SK-N-SH treated with all-trans-retinoic acid at 6 μM for 48 hours (cell line): ENCODE measurements at regions not wholly inside any gene's neighbourhood (a gene's known extent, or its start where the extent isn't known, plus 50 kb on each side); places are given as distances from the start of the nearest gene placed in this dataset.

Experiments
- ATAC-seq: fragments of 200-7000 bp; cut with Tn5 transposase; 3 replicates; pipeline ENCODE4 v1.9.1; 2020; ENCODE audit warnings: mild to moderate bottlenecking, moderate library complexity
- ARNTL ChIP-seq: fragments of 450-650 bp; formaldehyde crosslinking; IDR thresholded peaks from 2 replicates; pipeline ENCODE4 v1.5.0; 2020; ENCODE audit warnings: low read depth, mild to moderate bottlenecking, moderate library complexity, borderline replicate concordance
- BACH2 ChIP-seq: fragments of 250-450 bp; sonication (Bioruptor Pico); IDR thresholded peaks from 2 replicates; pipeline ENCODE4 v1.9.0; 2021; ENCODE audit warnings: mild to moderate bottlenecking, borderline replicate concordance
- CSDC2 ChIP-seq: fragments of 250-450 bp; sonication (Bioruptor Pico); IDR thresholded peaks from 2 replicates; pipeline ENCODE4 v1.5.0; 2020; ENCODE audit warnings: mild to moderate bottlenecking, moderate library complexity
- ESRRG ChIP-seq: fragments of 250-450 bp; sonication (Bioruptor Pico); IDR thresholded peaks from 2 replicates; pipeline ENCODE4 v1.6.1; 2021; ENCODE audit warnings: mild to moderate bottlenecking
- GLIS3 ChIP-seq: fragments of 250-450 bp; sonication (Bioruptor Pico); IDR thresholded peaks from 2 replicates; pipeline ENCODE4 v1.5.0; 2020; ENCODE audit warnings: mild to moderate bottlenecking, moderate library complexity
- OSR1 ChIP-seq: fragments of 250-450 bp; sonication (Bioruptor Pico); IDR thresholded peaks from 2 replicates; pipeline ENCODE4 v1.8.0; 2022; ENCODE audit warnings: moderate library complexity, mild to moderate bottlenecking, inconsistent platforms
- PPARA ChIP-seq: fragments of 250-450 bp; sonication (Bioruptor Pico); IDR thresholded peaks from 2 replicates; pipeline ENCODE4 v1.5.0; 2020; ENCODE audit warnings: mild to moderate bottlenecking, borderline replicate concordance
- SNAI2 ChIP-seq: fragments of 250-450 bp; sonication (Bioruptor Pico); IDR thresholded peaks from 2 replicates; pipeline ENCODE4 v1.5.0; 2020; ENCODE audit warnings: mild to moderate bottlenecking, moderate library complexity
- TCF4 ChIP-seq: fragments of 250-450 bp; sonication (Bioruptor Pico); IDR thresholded peaks from 2 replicates; pipeline ENCODE4 v1.8.0; 2021; ENCODE audit warnings: mild to moderate bottlenecking, moderate library complexity, borderline replicate concordance
- TOX ChIP-seq: fragments of 250-450 bp; sonication (Bioruptor Pico); IDR thresholded peaks from 2 replicates; pipeline ENCODE4 v1.8.0; 2021; ENCODE audit warnings: mild to moderate bottlenecking, moderate library complexity, borderline replicate concordance
- ZNF70 ChIP-seq: fragments of 450-650 bp; formaldehyde crosslinking; IDR thresholded peaks from 2 replicates; pipeline ENCODE4 v1.5.0; 2020; ENCODE audit warnings: mild to moderate bottlenecking, moderate library complexity
- TF ChIP-seq, protein P1 (sequence below): fragments of 250-450 bp; sonication (Bioruptor Pico); IDR thresholded peaks from 2 replicates; pipeline ENCODE4 v1.8.0; 2021; ENCODE audit warnings: low read depth, mild to moderate bottlenecking, moderate library complexity, borderline replicate concordance
- TF ChIP-seq, protein P2 (sequence below): fragments of 250-450 bp; sonication (Bioruptor Pico); IDR thresholded peaks from 2 replicates; pipeline ENCODE4 v1.5.1; 2021; ENCODE audit warnings: mild to moderate bottlenecking, moderate library complexity
- TF ChIP-seq, protein P3 (sequence below): fragments of 250-450 bp; sonication (Bioruptor Pico); IDR thresholded peaks from 2 replicates; pipeline ENCODE4 v1.5.1; 2020; ENCODE audit warnings: low read depth, mild to moderate bottlenecking, moderate library complexity
- TF ChIP-seq, protein P4 (sequence below): fragments of 250-450 bp; sonication (Bioruptor Pico); IDR thresholded peaks from 2 replicates; pipeline ENCODE4 v1.5.0; 2020; ENCODE audit warnings: mild to moderate bottlenecking, moderate library complexity

DNA sequence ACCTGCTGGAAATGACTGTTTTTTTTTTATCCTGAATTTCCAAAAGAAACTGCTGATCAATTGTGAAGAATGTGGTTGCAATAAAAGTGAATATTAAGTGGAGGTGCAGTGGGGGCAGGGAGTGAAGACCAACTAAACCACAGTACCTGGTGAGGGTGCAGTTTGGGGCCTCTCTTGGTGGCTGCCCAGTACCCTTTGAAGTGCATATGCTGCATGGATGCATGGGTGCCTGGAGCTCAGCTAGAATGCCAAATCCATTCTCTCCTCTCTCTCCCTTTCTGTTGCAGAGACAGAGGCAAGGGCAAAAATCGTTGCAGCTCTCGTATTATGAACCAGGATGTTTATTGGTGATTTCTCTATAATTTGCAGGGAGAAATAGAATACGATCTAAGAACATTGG is 420.5 kb upstream of the ONECUT1 start (continued):
- TF ChIP-seq PPARA (CRISPR knock-in tag): no peak
- TF ChIP-seq, protein P1, sequence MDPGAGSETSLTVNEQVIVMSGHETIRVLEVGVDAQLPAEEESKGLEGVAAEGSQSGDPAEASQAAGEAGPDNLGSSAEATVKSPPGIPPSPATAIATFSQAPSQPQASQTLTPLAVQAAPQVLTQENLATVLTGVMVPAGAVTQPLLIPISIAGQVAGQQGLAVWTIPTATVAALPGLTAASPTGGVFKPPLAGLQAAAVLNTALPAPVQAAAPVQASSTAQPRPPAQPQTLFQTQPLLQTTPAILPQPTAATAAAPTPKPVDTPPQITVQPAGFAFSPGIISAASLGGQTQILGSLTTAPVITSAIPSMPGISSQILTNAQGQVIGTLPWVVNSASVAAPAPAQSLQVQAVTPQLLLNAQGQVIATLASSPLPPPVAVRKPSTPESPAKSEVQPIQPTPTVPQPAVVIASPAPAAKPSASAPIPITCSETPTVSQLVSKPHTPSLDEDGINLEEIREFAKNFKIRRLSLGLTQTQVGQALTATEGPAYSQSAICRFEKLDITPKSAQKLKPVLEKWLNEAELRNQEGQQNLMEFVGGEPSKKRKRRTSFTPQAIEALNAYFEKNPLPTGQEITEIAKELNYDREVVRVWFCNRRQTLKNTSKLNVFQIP (CRISPR knock-in tag): no peak
- no peak for TF ChIP-seq TCF4 (CRISPR knock-in tag)
- no peak for TF ChIP-seq TOX (CRISPR knock-in tag)
- no peak for TF ChIP-seq ARNTL (CRISPR knock-in tag)
- TF ChIP-seq, all 23 proteins: peak for 0

DNA sequence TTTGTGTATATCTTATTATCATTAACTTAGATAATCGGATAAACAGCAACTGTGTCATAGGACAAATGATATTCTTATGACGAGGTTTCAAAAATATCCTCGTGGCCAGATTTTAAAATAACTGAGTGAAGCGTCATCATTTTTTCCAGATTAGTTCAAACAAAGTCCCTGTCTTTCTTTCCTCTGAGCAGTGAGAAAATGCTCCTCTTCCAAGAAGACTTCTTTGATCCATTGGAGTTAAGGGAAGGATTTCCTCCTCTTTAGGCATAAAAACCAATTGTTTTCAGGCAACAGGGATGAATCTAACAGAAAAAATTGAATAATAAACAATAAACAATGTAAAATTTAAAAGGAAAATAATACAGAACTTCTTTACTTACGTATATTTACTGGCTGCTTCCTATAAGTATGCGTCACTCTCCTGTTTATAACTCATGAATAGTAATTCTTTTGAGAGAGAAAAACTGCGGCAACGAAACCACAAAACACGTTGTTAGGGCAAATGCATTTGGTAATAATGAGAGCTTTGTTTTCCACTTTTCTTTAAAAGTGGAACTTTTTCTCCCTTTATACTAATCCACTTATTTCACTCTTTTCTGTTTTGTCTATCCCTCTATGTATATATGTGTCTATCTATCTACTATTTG is 419.4 kb upstream of the ONECUT1 start:
- ATAC-seq: no peak

DNA sequence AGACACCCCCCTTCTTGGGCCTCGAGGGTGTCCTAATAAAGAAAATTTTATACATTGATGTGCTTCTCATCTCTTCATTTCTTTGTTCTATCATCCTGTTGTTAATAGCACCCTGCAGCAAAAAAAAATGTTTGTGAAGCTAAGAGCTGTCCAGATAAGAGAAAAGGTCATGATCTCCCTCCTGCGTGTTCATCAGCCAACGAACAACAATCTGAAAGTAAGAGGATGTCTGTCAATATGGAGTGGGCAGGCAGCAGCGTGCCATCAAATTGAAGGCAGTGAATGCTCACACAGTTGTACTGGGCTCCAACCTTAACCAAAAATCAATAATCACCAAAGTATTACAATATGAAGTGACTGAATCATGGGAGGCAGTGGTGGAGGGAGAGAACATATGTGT is 418.6 kb upstream of the ONECUT1 start:
- ATAC-seq: no peak
- TF ChIP-seq, protein P1 (CRISPR knock-in tag): no peak
- no peak for TF ChIP-seq BACH2 (CRISPR knock-in tag)
- no peak for TF ChIP-seq SNAI2 (CRISPR knock-in tag)
- TF ChIP-seq CSDC2 (CRISPR knock-in tag): no peak
- TF ChIP-seq, protein P2, sequence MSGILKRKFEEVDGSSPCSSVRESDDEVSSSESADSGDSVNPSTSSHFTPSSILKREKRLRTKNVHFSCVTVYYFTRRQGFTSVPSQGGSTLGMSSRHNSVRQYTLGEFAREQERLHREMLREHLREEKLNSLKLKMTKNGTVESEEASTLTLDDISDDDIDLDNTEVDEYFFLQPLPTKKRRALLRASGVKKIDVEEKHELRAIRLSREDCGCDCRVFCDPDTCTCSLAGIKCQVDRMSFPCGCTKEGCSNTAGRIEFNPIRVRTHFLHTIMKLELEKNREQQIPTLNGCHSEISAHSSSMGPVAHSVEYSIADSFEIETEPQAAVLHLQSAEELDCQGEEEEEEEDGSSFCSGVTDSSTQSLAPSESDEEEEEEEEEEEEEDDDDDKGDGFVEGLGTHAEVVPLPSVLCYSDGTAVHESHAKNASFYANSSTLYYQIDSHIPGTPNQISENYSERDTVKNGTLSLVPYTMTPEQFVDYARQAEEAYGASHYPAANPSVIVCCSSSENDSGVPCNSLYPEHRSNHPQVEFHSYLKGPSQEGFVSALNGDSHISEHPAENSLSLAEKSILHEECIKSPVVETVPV (CRISPR knock-in tag): no peak
- TF ChIP-seq, protein P3, sequence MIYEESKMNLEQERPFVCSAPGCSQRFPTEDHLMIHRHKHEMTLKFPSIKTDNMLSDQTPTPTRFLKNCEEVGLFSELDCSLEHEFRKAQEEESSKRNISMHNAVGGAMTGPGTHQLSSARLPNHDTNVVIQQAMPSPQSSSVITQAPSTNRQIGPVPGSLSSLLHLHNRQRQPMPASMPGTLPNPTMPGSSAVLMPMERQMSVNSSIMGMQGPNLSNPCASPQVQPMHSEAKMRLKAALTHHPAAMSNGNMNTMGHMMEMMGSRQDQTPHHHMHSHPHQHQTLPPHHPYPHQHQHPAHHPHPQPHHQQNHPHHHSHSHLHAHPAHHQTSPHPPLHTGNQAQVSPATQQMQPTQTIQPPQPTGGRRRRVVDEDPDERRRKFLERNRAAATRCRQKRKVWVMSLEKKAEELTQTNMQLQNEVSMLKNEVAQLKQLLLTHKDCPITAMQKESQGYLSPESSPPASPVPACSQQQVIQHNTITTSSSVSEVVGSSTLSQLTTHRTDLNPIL (CRISPR knock-in tag): no peak
- TF ChIP-seq PPARA (CRISPR knock-in tag): no peak
- TF ChIP-seq GLIS3 (CRISPR knock-in tag): no peak
- TF ChIP-seq, protein P4, sequence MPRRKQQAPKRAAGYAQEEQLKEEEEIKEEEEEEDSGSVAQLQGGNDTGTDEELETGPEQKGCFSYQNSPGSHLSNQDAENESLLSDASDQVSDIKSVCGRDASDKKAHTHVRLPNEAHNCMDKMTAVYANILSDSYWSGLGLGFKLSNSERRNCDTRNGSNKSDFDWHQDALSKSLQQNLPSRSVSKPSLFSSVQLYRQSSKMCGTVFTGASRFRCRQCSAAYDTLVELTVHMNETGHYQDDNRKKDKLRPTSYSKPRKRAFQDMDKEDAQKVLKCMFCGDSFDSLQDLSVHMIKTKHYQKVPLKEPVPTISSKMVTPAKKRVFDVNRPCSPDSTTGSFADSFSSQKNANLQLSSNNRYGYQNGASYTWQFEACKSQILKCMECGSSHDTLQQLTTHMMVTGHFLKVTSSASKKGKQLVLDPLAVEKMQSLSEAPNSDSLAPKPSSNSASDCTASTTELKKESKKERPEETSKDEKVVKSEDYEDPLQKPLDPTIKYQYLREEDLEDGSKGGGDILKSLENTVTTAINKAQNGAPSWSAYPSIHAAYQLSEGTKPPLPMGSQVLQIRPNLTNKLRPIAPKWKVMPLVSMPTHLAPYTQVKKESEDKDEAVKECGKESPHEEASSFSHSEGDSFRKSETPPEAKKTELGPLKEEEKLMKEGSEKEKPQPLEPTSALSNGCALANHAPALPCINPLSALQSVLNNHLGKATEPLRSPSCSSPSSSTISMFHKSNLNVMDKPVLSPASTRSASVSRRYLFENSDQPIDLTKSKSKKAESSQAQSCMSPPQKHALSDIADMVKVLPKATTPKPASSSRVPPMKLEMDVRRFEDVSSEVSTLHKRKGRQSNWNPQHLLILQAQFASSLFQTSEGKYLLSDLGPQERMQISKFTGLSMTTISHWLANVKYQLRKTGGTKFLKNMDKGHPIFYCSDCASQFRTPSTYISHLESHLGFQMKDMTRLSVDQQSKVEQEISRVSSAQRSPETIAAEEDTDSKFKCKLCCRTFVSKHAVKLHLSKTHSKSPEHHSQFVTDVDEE: no peak

More for the DNA sequence above, 419.4 kb upstream of the ONECUT1 start:
- no peak for TF ChIP-seq SNAI2 (CRISPR knock-in tag)
- TF ChIP-seq, protein P1 (CRISPR knock-in tag): no peak
- TF ChIP-seq BACH2 (CRISPR knock-in tag): no peak
- TF ChIP-seq TCF4 (CRISPR knock-in tag): no peak
- TF ChIP-seq OSR1 (CRISPR knock-in tag): no peak

DNA sequence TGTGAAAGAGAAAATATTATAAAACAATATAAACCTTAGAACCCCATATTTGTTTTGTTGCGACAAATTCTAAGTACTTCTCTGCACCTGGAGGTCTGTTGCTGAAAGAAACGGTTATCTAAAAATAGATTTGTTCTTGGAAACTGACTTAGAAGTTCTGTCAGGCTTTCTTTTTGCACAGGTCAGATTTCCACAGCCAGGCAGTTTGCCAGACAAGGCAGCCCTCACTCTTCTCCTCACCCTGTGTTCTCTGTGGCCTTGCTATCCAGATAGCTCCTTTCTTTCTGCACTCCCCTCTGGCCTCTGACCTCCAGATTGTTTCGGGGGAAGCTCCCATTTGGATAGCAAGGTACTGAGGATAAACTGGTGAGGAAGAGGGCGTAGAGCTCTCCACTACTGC is 413.3 kb upstream of the ONECUT1 start:
- no peak for TF ChIP-seq GLIS3 (CRISPR knock-in tag)
- no peak for TF ChIP-seq ZNF70 (CRISPR knock-in tag)
- TF ChIP-seq ARNTL (CRISPR knock-in tag): no peak
- TF ChIP-seq ESRRG (CRISPR knock-in tag): no peak
- no peak for TF ChIP-seq CSDC2 (CRISPR knock-in tag)
- TF ChIP-seq, protein P4: no peak
- no peak for TF ChIP-seq BACH2 (CRISPR knock-in tag)
- ATAC-seq: no peak
